ENCODE measurements at regions not wholly inside any gene's neighbourhood (a gene's known extent, or its start where the extent isn't known, plus 50 kb on each side); places are given as distances from the start of the nearest gene placed in this dataset.

- H3K36me3 ChIP-seq: no peaks in the 10 kb centered on the region
- H3K4me3 ChIP-seq: no peak overlapping the region
- H3K4me1 ChIP-seq: no peaks in the 10 kb centered on the region
- no peak for DNase-seq
- no peaks in the 10 kb centered on the region for H3K9me3 ChIP-seq
- H3K27ac ChIP-seq: no peak overlapping the region
- TF ChIP-seq CTCF (IDR thresholded peaks at IDR 0.05): no peak
- no peak for TF ChIP-seq POLR2A (IDR thresholded peaks at IDR 0.05)
- H3K27me3 ChIP-seq: no peaks in the 10 kb centered on the region
Observed at GRCh38 chr10:8189458-8189857, 135.0 kb downstream of the GATA3 start.

GRCh38 chr10:8192301-8192700, 137.8 kb downstream of the GATA3 start:
- H3K27me3 ChIP-seq: no peaks in the 10 kb centered on the region
- no peak overlapping the region for H3K4me3 ChIP-seq
- H3K27ac ChIP-seq: no peak overlapping the region
- H3K4me1 ChIP-seq: no peaks in the 10 kb centered on the region
- TF ChIP-seq CTCF (IDR thresholded peaks at IDR 0.05) (no peak), POLR2A (IDR thresholded peaks at IDR 0.05) (no peak)
- H3K36me3 ChIP-seq: no peaks in the 10 kb centered on the region
- no peaks in the 10 kb centered on the region for H3K9me3 ChIP-seq
- no peak for DNase-seq

- H3K4me3 ChIP-seq: no peak overlapping the region
- TF ChIP-seq POLR2A (IDR thresholded peaks at IDR 0.05) (no peak), CTCF (IDR thresholded peaks at IDR 0.05) (no peak)
- H3K27me3 ChIP-seq: no peaks in the 10 kb centered on the region
- no peaks in the 10 kb centered on the region for H3K9me3 ChIP-seq
- no peaks in the 10 kb centered on the region for H3K4me1 ChIP-seq
- no peaks in the 10 kb centered on the region for H3K36me3 ChIP-seq
- no peak overlapping the region for H3K27ac ChIP-seq
- DNase-seq: no peak
Observed at GRCh38 chr10:8193546-8193945, 139.1 kb downstream of the GATA3 start.

- no peaks in the 10 kb centered on the region for H3K9me3 ChIP-seq
- H3K27ac ChIP-seq: no peak overlapping the region
- H3K4me3 ChIP-seq: no peak overlapping the region
- H3K36me3 ChIP-seq: no peaks in the 10 kb centered on the region
- TF ChIP-seq POLR2A (IDR thresholded peaks at IDR 0.05) (no peak), CTCF (IDR thresholded peaks at IDR 0.05) (no peak)
- no peak for DNase-seq
- H3K4me1 ChIP-seq: no peaks in the 10 kb centered on the region
- no peaks in the 10 kb centered on the region for H3K27me3 ChIP-seq
Observed at GRCh38 chr10:8194050-8194449, 139.6 kb downstream of the GATA3 start.

GRCh38 chr10:8206882-8207281, 152.4 kb downstream of the GATA3 start:
- H3K4me1 ChIP-seq: no peaks in the 10 kb centered on the region
- DNase-seq: no peak
- H3K27ac ChIP-seq: no peak overlapping the region
- H3K27me3 ChIP-seq: no peaks in the 10 kb centered on the region
- no peak overlapping the region for H3K4me3 ChIP-seq
- no peaks in the 10 kb centered on the region for H3K9me3 ChIP-seq
- no peaks in the 10 kb centered on the region for H3K36me3 ChIP-seq
- TF ChIP-seq CTCF (IDR thresholded peaks at IDR 0.05) (no peak), POLR2A (IDR thresholded peaks at IDR 0.05) (no peak)

- Histone ChIP-seq H3K4me3 (no peak overlapping the region), H3K27ac (no peak overlapping the region)
Observed at GRCh38 chr10:8211631-8212030, 157.1 kb downstream of the GATA3 start.

More at GRCh38 chr10:8211631-8212030, 157.1 kb downstream of the GATA3 start:
- no peaks in the 10 kb centered on the region for H3K4me1 ChIP-seq
- TF ChIP-seq POLR2A (IDR thresholded peaks at IDR 0.05) (no peak), CTCF (IDR thresholded peaks at IDR 0.05) (no peak)
- H3K36me3 ChIP-seq: no peaks in the 10 kb centered on the region
- no peaks in the 10 kb centered on the region for H3K27me3 ChIP-seq
- DNase-seq: no peak
- no peaks in the 10 kb centered on the region for H3K9me3 ChIP-seq
